GM23338 (cell line): ENCODE measurements at regions not wholly inside any gene's neighbourhood (a gene's known extent, or its start where the extent isn't known, plus 50 kb on each side); places are given as distances from the start of the nearest gene placed in this dataset.

Experiments
- ATAC-seq: fragments of 200-7000 bp; cut with Tn5 transposase; 3 replicates; pipeline ENCODE4 v1.9.1; 2020
- DNase-seq: peaks from one replicate; pipeline ENCODE4 v3.0.0-alpha.2; 2015; ENCODE audit warnings: low spot score
- H2AFZ ChIP-seq: fragments of 200-600 bp; sonication (generic); 2 replicates; pipeline ENCODE4 v1.8.0; 2016; ENCODE audit warnings: antibody characterized with exemption, mild to moderate bottlenecking, moderate library complexity
- H3F3A ChIP-seq: fragments of 200-600 bp; sonication (generic); replicated peaks from 2 replicates; pipeline ENCODE4 v1.8.0; 2017; ENCODE audit warnings: antibody characterized with exemption, mixed run types, low read depth
- H3K27ac ChIP-seq: fragments of 200-600 bp; sonication (generic); 2 replicates; pipeline ENCODE4 v1.6.1; 2016; ENCODE audit warnings: low read depth
- H3K27me3 ChIP-seq: fragments of 200-600 bp; sonication (generic); 2 replicates; pipeline ENCODE4 v1.8.0; 2016; ENCODE audit warnings: mild to moderate bottlenecking, mixed run types, moderate library complexity; ENCODE audit not compliant: insufficient read depth
- H3K36me3 ChIP-seq: fragments of 200-600 bp; sonication (generic); 2 replicates; pipeline ENCODE4 v1.8.0; 2016; ENCODE audit warnings: mild to moderate bottlenecking; ENCODE audit not compliant: insufficient read depth
- H3K4me1 ChIP-seq: fragments of 200-600 bp; sonication (generic); 2 replicates; pipeline ENCODE4 v1.8.0; 2016; ENCODE audit warnings: mild to moderate bottlenecking, moderate library complexity; ENCODE audit not compliant: insufficient read depth
- H3K4me2 ChIP-seq: fragments of 200-600 bp; sonication (generic); 2 replicates; pipeline ENCODE4 v1.7.1; 2017; ENCODE audit warnings: mixed run types
- H3K4me3 ChIP-seq: fragments of 200-600 bp; sonication (generic); 2 replicates; pipeline ENCODE4 v1.6.1; 2016; ENCODE audit warnings: mixed run types
- H3K79me2 ChIP-seq: fragments of 200-600 bp; sonication (generic); replicated peaks from 2 replicates; pipeline ENCODE4 v1.8.0; 2017; ENCODE audit warnings: mild to moderate bottlenecking; ENCODE audit not compliant: insufficient read depth
- H3K9me2 ChIP-seq: fragments of 200-600 bp; sonication (generic); 2 replicates; pipeline ENCODE4 v1.8.0; 2017; ENCODE audit not compliant: insufficient read depth
- H4K20me1 ChIP-seq: fragments of 200-600 bp; sonication (generic); replicated peaks from 2 replicates; pipeline ENCODE4 v1.8.0; 2017; ENCODE audit warnings: mild to moderate bottlenecking; ENCODE audit not compliant: insufficient read depth
- H3K27ac Mint-ChIP-seq: 2 replicates; pipeline ENCODE4 v1.8.0; 2020; ENCODE audit warnings: inconsistent platforms, mild to moderate bottlenecking, moderate library complexity, mixed read lengths
- H3K27me3 Mint-ChIP-seq: 3 replicates; pipeline ENCODE4 v1.8.0; 2022; ENCODE audit warnings: low read depth, mild to moderate bottlenecking, moderate library complexity, mixed read lengths, inconsistent platforms; ENCODE audit not compliant: insufficient read depth, poor library complexity
- H3K36me3 Mint-ChIP-seq: 3 replicates; pipeline ENCODE4 v1.8.0; 2021; ENCODE audit warnings: low read depth, mild to moderate bottlenecking, inconsistent platforms, moderate library complexity, mixed read lengths
- H3K4me1 Mint-ChIP-seq: 3 replicates; pipeline ENCODE4 v1.8.0; 2020; ENCODE audit warnings: mild to moderate bottlenecking, inconsistent platforms, mixed read lengths
- H3K4me3 Mint-ChIP-seq: 3 replicates; pipeline ENCODE4 v1.8.0; 2021; ENCODE audit warnings: moderate library complexity, mild to moderate bottlenecking, inconsistent platforms, mixed read lengths
- H3K9me3 Mint-ChIP-seq: 3 replicates; pipeline ENCODE4 v1.8.0; 2020; ENCODE audit warnings: moderate library complexity, mild to moderate bottlenecking, inconsistent platforms, mixed read lengths
- POLR2AphosphoS5 ChIP-seq: IDR thresholded peaks from 2 replicates; pipeline ENCODE4 v1.6.1; 2016; ENCODE audit warnings: antibody characterized with exemption, low read depth
- TF ChIP-seq, protein P1 (sequence below): fragments of 250-450 bp; sonication (Bioruptor Pico); IDR thresholded peaks from 2 replicates; pipeline ENCODE4 v1.5.0; 2020; ENCODE audit warnings: mild to moderate bottlenecking, moderate library complexity
- TF ChIP-seq, protein P2 (sequence below), 2 experiments: fragments of 200-600 bp in 1 of 2; sonication (generic) in 1 of 2; conservative IDR thresholded peaks; 2 replicates each; pipeline versions ENCODE4 v1.5.1 to v1.6.1; 2016 to 2017; ENCODE audit warnings: antibody characterized with exemption in 2 of 2, low read depth in 2 of 2, mild to moderate bottlenecking in 2 of 2, moderate library complexity in 1 of 2

DNA sequence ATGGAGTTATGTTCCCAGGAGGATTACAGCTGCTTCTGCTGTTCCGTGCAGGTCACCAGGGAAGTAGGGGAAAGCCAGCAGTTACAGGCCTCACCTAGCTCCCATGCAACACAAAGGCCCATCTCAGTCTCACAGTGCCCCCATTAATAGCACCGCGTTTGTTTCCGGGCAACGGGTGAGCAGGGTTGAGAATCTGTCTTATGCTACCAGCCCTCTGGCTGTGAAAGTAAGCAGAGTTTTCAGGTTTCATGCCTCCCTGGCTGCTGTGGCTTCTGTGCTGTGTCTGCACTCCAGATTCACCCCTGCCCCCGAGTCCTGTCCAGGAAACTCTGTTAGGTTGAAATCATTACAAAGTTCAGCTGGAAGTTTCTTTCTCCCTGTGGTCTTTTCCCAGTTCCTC is 254.4 kb upstream of the GPR149 start (continued):
- TF ChIP-seq, protein P1, sequence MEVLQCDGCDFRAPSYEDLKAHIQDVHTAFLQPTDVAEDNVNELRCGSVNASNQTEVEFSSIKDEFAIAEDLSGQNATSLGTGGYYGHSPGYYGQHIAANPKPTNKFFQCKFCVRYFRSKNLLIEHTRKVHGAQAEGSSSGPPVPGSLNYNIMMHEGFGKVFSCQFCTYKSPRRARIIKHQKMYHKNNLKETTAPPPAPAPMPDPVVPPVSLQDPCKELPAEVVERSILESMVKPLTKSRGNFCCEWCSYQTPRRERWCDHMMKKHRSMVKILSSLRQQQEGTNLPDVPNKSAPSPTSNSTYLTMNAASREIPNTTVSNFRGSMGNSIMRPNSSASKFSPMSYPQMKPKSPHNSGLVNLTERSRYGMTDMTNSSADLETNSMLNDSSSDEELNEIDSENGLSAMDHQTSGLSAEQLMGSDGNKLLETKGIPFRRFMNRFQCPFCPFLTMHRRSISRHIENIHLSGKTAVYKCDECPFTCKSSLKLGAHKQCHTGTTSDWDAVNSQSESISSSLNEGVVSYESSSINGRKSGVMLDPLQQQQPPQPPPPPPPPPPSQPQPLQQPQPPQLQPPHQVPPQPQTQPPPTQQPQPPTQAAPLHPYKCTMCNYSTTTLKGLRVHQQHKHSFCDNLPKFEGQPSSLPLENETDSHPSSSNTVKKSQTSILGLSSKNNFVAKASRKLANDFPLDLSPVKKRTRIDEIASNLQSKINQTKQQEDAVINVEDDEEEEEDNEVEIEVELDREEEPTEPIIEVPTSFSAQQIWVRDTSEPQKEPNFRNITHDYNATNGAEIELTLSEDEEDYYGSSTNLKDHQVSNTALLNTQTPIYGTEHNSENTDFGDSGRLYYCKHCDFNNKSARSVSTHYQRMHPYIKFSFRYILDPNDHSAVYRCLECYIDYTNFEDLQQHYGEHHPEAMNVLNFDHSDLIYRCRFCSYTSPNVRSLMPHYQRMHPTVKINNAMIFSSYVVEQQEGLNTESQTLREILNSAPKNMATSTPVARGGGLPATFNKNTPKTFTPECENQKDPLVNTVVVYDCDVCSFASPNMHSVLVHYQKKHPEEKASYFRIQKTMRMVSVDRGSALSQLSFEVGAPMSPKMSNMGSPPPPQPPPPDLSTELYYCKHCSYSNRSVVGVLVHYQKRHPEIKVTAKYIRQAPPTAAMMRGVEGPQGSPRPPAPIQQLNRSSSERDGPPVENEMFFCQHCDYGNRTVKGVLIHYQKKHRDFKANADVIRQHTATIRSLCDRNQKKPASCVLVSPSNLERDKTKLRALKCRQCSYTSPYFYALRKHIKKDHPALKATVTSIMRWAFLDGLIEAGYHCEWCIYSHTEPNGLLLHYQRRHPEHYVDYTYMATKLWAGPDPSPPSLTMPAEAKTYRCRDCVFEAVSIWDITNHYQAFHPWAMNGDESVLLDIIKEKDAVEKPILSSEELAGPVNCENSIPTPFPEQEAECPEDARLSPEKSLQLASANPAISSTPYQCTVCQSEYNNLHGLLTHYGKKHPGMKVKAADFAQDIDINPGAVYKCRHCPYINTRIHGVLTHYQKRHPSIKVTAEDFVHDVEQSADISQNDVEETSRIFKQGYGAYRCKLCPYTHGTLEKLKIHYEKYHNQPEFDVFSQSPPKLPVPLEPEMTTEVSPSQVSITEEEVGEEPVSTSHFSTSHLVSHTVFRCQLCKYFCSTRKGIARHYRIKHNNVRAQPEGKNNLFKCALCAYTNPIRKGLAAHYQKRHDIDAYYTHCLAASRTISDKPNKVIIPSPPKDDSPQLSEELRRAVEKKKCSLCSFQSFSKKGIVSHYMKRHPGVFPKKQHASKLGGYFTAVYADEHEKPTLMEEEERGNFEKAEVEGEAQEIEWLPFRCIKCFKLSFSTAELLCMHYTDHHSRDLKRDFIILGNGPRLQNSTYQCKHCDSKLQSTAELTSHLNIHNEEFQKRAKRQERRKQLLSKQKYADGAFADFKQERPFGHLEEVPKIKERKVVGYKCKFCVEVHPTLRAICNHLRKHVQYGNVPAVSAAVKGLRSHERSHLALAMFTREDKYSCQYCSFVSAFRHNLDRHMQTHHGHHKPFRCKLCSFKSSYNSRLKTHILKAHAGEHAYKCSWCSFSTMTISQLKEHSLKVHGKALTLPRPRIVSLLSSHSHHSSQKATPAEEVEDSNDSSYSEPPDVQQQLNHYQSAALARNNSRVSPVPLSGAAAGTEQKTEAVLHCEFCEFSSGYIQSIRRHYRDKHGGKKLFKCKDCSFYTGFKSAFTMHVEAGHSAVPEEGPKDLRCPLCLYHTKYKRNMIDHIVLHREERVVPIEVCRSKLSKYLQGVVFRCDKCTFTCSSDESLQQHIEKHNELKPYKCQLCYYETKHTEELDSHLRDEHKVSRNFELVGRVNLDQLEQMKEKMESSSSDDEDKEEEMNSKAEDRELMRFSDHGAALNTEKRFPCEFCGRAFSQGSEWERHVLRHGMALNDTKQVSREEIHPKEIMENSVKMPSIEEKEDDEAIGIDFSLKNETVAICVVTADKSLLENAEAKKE (CRISPR knock-in tag), result no peak

DNA sequence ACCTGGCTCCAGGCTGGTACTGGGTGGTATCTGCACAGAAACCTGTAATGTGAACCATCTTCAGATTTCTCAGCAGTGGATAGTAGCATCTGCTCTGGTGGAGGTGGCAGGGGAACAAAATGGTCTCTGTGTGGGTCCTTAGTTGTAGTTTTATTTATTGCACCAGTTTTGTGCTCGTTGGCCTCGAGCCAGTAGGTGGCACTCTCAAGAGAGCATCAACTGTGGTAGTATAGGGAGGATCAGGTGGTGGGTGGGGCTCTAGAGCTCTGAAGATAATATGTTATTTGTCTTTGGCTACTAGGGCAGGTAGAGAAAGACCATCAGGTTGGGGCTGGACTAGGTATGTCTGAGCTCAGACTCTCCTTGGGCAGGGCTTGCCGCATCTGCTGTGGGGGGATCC is 254.0 kb upstream of the GPR149 start:
- Histone ChIP-seq H3K4me3 (no peak overlapping the region), H3K27me3 (no peaks in the 10 kb centered on the region), H3K4me1 (no peaks in the 10 kb centered on the region), H4K20me1 (no peaks in the 10 kb centered on the region), H3K27ac (no peak overlapping the region), H3K36me3 (no peaks in the 10 kb centered on the region), H3K9me2 (peaks cover 11% of the 10 kb centered on the region; the same call in 1 of the 2 replicates), H3K4me2 (no peak overlapping the region), H2AFZ (peak overlapping the region; percentile 35; the same call in 1 of the 2 replicates), H3F3A (no peaks in the 10 kb centered on the region), H3K79me2 (no peaks in the 10 kb centered on the region)
- peak; percentile 73 for DNase-seq
- no peaks in the 10 kb centered on the region for H3K9me3 Mint-ChIP-seq
- H3K36me3 Mint-ChIP-seq, result no peaks in the 10 kb centered on the region
- ATAC-seq, result peak; percentile 91
- H3K4me3 Mint-ChIP-seq, result no peak overlapping the region
- H3K27ac Mint-ChIP-seq, result peak overlapping the region; percentile 73; the same call in 1 of the 2 replicates
- no peaks in the 10 kb centered on the region for H3K4me1 Mint-ChIP-seq
- peaks cover 5% of the 10 kb centered on the region for H3K27me3 Mint-ChIP-seq
- no peak for TF ChIP-seq POLR2AphosphoS5
- TF ChIP-seq, protein P2, sequence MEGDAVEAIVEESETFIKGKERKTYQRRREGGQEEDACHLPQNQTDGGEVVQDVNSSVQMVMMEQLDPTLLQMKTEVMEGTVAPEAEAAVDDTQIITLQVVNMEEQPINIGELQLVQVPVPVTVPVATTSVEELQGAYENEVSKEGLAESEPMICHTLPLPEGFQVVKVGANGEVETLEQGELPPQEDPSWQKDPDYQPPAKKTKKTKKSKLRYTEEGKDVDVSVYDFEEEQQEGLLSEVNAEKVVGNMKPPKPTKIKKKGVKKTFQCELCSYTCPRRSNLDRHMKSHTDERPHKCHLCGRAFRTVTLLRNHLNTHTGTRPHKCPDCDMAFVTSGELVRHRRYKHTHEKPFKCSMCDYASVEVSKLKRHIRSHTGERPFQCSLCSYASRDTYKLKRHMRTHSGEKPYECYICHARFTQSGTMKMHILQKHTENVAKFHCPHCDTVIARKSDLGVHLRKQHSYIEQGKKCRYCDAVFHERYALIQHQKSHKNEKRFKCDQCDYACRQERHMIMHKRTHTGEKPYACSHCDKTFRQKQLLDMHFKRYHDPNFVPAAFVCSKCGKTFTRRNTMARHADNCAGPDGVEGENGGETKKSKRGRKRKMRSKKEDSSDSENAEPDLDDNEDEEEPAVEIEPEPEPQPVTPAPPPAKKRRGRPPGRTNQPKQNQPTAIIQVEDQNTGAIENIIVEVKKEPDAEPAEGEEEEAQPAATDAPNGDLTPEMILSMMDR (conservative IDR thresholded peaks at IDR 0.05; ENCODE audit: low read depth in 2 of 2), result peak; percentile 76 to 77
